HCT116 (cell line): ENCODE measurements at regions not wholly inside any gene's neighbourhood (a gene's known extent, or its start where the extent isn't known, plus 50 kb on each side); places are given as distances from the start of the nearest gene placed in this dataset.

Experiments
- ATAC-seq: fragments of 200-7000 bp; cut with Tn5 transposase; 2 replicates; pipeline ENCODE4 v1.9.1; 2020; ENCODE audit warnings: mild to moderate bottlenecking, moderate library complexity
- BruUV-seq: library from RNA; stranded (reverse); fragments of 400-500 nt; replicated peaks from 2 replicates; lab custom pipeline; 2021; lab: Mats Ljungman, UMichigan
- CTCF ChIA-PET: fragments of 300-600 bp; sonication (Branson Sonifier 250); formaldehyde crosslinking; loops from one replicate; lab custom pipeline; 2021; ENCODE audit warnings: antibody characterized with exemption; lab: Charles Lee
- POLR2A ChIA-PET: fragments of 300-600, 350-600 bp; sonication (Branson Sonifier 250); formaldehyde crosslinking; loops from one replicate; lab custom pipeline; 2021; ENCODE audit warnings: antibody characterized with exemption; lab: Charles Lee
- RAD21 ChIA-PET, 2 experiments: fragments of 300-600 bp; sonication (Branson Sonifier 250); formaldehyde crosslinking; loops; one replicate each; lab custom pipeline; 2023; ENCODE audit warnings: low total read pairs in 2 of 2; ENCODE audit not compliant: uncharacterized antibody in 2 of 2, unreplicated experiment in 2 of 2, low non-redundant PET in 1 of 2; lab: Charles Lee
- DNase-seq: peaks from one replicate; pipeline ENCODE4 v3.0.0-alpha.2; 2010; ENCODE audit warnings: low read depth, low spot score
- H2AFZ ChIP-seq: fragments of 200-600 bp; shearing (Covaris generic), sonication (generic); 2 replicates; pipeline ENCODE4 v1.6.1; 2017; ENCODE audit warnings: low read depth, mixed run types, mixed read lengths, antibody characterized with exemption, low read length; ENCODE audit not compliant: poor library complexity, severe bottlenecking
- H3K27ac ChIP-seq: 2 replicates; pipeline ENCODE4 v1.5.1; 2012; ENCODE audit warnings: low read depth, low read length
- H3K27me3 ChIP-seq: fragments of 200-600 bp; sonication (generic); 2 replicates; pipeline ENCODE4 v1.6.1; 2016; ENCODE audit warnings: mixed run types, low read length, mixed read lengths; ENCODE audit not compliant: insufficient read depth
- H3K36me3 ChIP-seq, 2 experiments: fragments of 200-500 bp in 1 of 2; fragments of 200-600 bp in 1 of 2; sonication (Bioruptor generic) in 1 of 2; sonication (generic) in 1 of 2; 2 replicates each; pipeline versions ENCODE4 v1.5.1 to v1.6.1; 2014 to 2016; ENCODE audit warnings: low read length in 2 of 2, inconsistent platforms in 1 of 2, mixed read lengths in 1 of 2, mixed run types in 1 of 2; ENCODE audit not compliant: insufficient read depth in 2 of 2, control insufficient read depth in 1 of 2
- H3K4me1 ChIP-seq, 2 experiments: fragments of 200-600 bp in 1 of 2; sonication (generic) in 1 of 2; 2 replicates each; pipeline versions ENCODE4 v1.5.1 to v1.6.1; 2012 to 2017; ENCODE audit warnings: low read length in 2 of 2, inconsistent platforms in 1 of 2, mild to moderate bottlenecking in 1 of 2, mixed read lengths in 1 of 2, mixed run types in 1 of 2, moderate library complexity in 1 of 2; ENCODE audit not compliant: insufficient read depth in 2 of 2, control insufficient read depth in 1 of 2
- H3K4me2 ChIP-seq: fragments of 200-600 bp; sonication (generic); 2 replicates; pipeline ENCODE4 v1.6.1; 2017; ENCODE audit warnings: mixed run types, low read length, mixed read lengths
- H3K4me3 ChIP-seq, 2 experiments: fragments of 200-600 bp in 1 of 2; sonication (generic) in 1 of 2; replicated peaks in 1 of 2; 2 replicates each; pipeline ENCODE4 v1.5.1; 2011 to 2016; ENCODE audit warnings: low read length in 2 of 2, control low read depth in 1 of 2, low read depth in 1 of 2, mild to moderate bottlenecking in 1 of 2, mixed read lengths in 1 of 2, mixed run types in 1 of 2
- H3K79me2 ChIP-seq: fragments of 200-600 bp; sonication (generic); 2 replicates; pipeline ENCODE4 v1.6.1; 2017; ENCODE audit warnings: mild to moderate bottlenecking, mixed run types, low read length, moderate library complexity, mixed read lengths; ENCODE audit not compliant: insufficient read depth
- H3K9ac ChIP-seq: fragments of 200-600 bp; sonication (generic); 2 replicates; pipeline ENCODE4 v1.6.1; 2016; ENCODE audit warnings: low read length, mixed read lengths
- H3K9me2 ChIP-seq: fragments of 200-600 bp; sonication (generic), shearing (Covaris generic); 2 replicates; pipeline ENCODE4 v1.6.1; 2017; ENCODE audit warnings: mixed run types, mild to moderate bottlenecking, moderate library complexity; ENCODE audit not compliant: insufficient read depth
- H3K9me3 ChIP-seq, 2 experiments: fragments of 200-500 bp in 1 of 2; fragments of 200-600 bp in 1 of 2; sonication (Bioruptor generic) in 1 of 2; sonication (generic) in 1 of 2; 2 replicates each; pipeline ENCODE4 v1.6.1; 2014 to 2017; ENCODE audit warnings: low read length in 2 of 2, mixed read lengths in 2 of 2, inconsistent platforms in 1 of 2, low read depth in 1 of 2, mild to moderate bottlenecking in 1 of 2, mixed run types in 1 of 2, moderate library complexity in 1 of 2; ENCODE audit not compliant: control insufficient read depth in 1 of 2, insufficient read depth in 1 of 2
- H4K20me1 ChIP-seq: fragments of 200-600 bp; sonication (generic), shearing (Covaris generic); 2 replicates; pipeline ENCODE4 v1.6.1; 2017; ENCODE audit warnings: mixed run types, mild to moderate bottlenecking, moderate library complexity; ENCODE audit not compliant: insufficient read depth
- CBX3 ChIP-seq: IDR thresholded peaks from 2 replicates; pipeline ENCODE4 v1.6.1; 2012; ENCODE audit warnings: low read depth
- CTCF ChIP-seq, 3 experiments: fragments of 200-600 bp in 1 of 3; sonication (generic) in 1 of 3; IDR thresholded peaks in 2 of 3; conservative IDR thresholded peaks in 1 of 3; 2 replicates each; pipeline ENCODE4 v1.5.1; 2012 to 2017; ENCODE audit warnings: low read depth in 2 of 3, low read length in 2 of 3, antibody characterized with exemption in 1 of 3, borderline replicate concordance in 1 of 3, control low read depth in 1 of 3, mild to moderate bottlenecking in 1 of 3, mixed read lengths in 1 of 3, mixed run types in 1 of 3, moderate library complexity in 1 of 3; ENCODE audit not compliant: insufficient read depth in 1 of 3
- EGR1 ChIP-seq: IDR thresholded peaks from 2 replicates; pipeline ENCODE4 v1.6.1; 2012; ENCODE audit warnings: low read depth
- EZH2 ChIP-seq: fragments of 200-600 bp; sonication (generic); IDR thresholded peaks from 2 replicates; pipeline ENCODE4 v1.6.1; 2017; ENCODE audit warnings: antibody characterized with exemption, mixed run types
- FOSL1 ChIP-seq: IDR thresholded peaks from 2 replicates; pipeline ENCODE4 v1.6.1; 2012; ENCODE audit warnings: low read depth
- MAX ChIP-seq: IDR thresholded peaks from 2 replicates; pipeline ENCODE4 v1.6.1; 2012
- POLR2AphosphoS5 ChIP-seq: IDR thresholded peaks from 2 replicates; pipeline ENCODE4 v1.6.1; 2011; ENCODE audit warnings: mild to moderate bottlenecking, low read depth, low read length, moderate library complexity
- SP1 ChIP-seq: IDR thresholded peaks from 2 replicates; pipeline ENCODE4 v1.6.1; 2012; ENCODE audit warnings: low read depth
- TCF7L2 ChIP-seq: IDR thresholded peaks from 2 replicates; pipeline ENCODE4 v1.7.0; 2011; ENCODE audit warnings: borderline replicate concordance, inconsistent platforms; ENCODE audit not compliant: insufficient read depth, insufficient read length; ENCODE audit errors: extremely low read depth
- ZBTB33 ChIP-seq: IDR thresholded peaks from 2 replicates; pipeline ENCODE4 v1.6.1; 2011; ENCODE audit warnings: mild to moderate bottlenecking, low read length, moderate library complexity; ENCODE audit not compliant: insufficient replicate concordance; ENCODE audit errors: extremely low read depth
- intact Hi-C: fragments of 100-400 bp; cut with micrococcal nuclease; formaldehyde crosslinking; loops from 2 replicates; pipeline ENCODE4 v1.10.0; 2022

- Histone ChIP-seq H3K27me3 (no peaks in the 10 kb centered on the region), H4K20me1 (no peaks in the 10 kb centered on the region), H3K9me3 (no peaks in the 10 kb centered on the region), H2AFZ (no peak overlapping the region), H3K79me2 (no peaks in the 10 kb centered on the region), H3K4me1 (no peaks in the 10 kb centered on the region), H3K27ac (no peak overlapping the region), H3K4me3 (no peak overlapping the region), H3K36me3 (no peaks in the 10 kb centered on the region), H3K4me2 (no peak overlapping the region), H3K9me2 (no peaks in the 10 kb centered on the region), H3K9ac (no peak overlapping the region)
- ChIA-PET RAD21 (no interaction called here), CTCF (no interaction called here), POLR2A (no interaction called here)
- TF ChIP-seq FOSL1 (no peak), MAX (no peak), EZH2 (no peak), TCF7L2 (no peak), POLR2AphosphoS5 (no peak), SP1 (no peak), CBX3 (no peak)
- intact Hi-C loops: no loop called here
- DNase-seq: no peak
- no TSS peak for BruUV-seq
- no peak for ATAC-seq
Measured at GRCh38 chr2:223169830-223170605, 118.0 kb downstream of the KCNE4 start.

- POLR2A ChIA-PET: no interaction called here
- Histone ChIP-seq H3K4me1 (no peaks in the 10 kb centered on the region), H3K4me3 (no peak overlapping the region), H3K79me2 (no peaks in the 10 kb centered on the region), H3K27ac (no peak overlapping the region), H3K36me3 (no peaks in the 10 kb centered on the region), H3K9me3 (no peaks in the 10 kb centered on the region), H3K9ac (no peak overlapping the region), H3K4me2 (no peak overlapping the region), H3K27me3 (no peaks in the 10 kb centered on the region), H2AFZ (no peak overlapping the region), H3K9me2 (no peaks in the 10 kb centered on the region), H4K20me1 (no peaks in the 10 kb centered on the region)
- TF ChIP-seq MAX (no peak), EGR1 (no peak), CTCF (IDR thresholded peaks at IDR 0.05 in 2 of 3, conservative IDR thresholded peaks at IDR 0.05 in 1 of 3; ENCODE audit: borderline replicate concordance in 1 of 3, insufficient read depth in 1 of 3, low read depth in 2 of 3, low read length in 2 of 3) (no peak), ZBTB33 (no peak)
- ATAC-seq (no peak), DNase-seq (no peak)
- BruUV-seq: no TSS peak
- intact Hi-C loops: no loop called here
- CTCF ChIA-PET: no interaction called here
- RAD21 ChIA-PET: no interaction called here
Measured at GRCh38 chr2:223176970-223177369, 125.0 kb downstream of the KCNE4 start.
